NT2/D1 (cell line): ENCODE measurements at regions not wholly inside any gene's neighbourhood (a gene's known extent, or its start where the extent isn't known, plus 50 kb on each side); places are given as distances from the start of the nearest gene placed in this dataset.

ENCODE experiments used
- DNase-seq: peaks from one replicate; pipeline ENCODE4 v3.0.0-alpha.2; 2011; ENCODE audit warnings: low read depth, low spot score
- H3K27me3 ChIP-seq: 2 replicates; pipeline ENCODE4 v1.6.0; 2011; ENCODE audit warnings: mild to moderate bottlenecking; ENCODE audit not compliant: insufficient read length, insufficient read depth
- H3K36me3 ChIP-seq: 2 replicates; pipeline ENCODE4 v1.6.1; 2011; ENCODE audit warnings: mild to moderate bottlenecking, low read length, mixed read lengths; ENCODE audit not compliant: insufficient read depth, insufficient read length
- H3K4me1 ChIP-seq: 2 replicates; pipeline ENCODE4 v1.5.1; 2011; ENCODE audit not compliant: insufficient read depth, insufficient read length
- H3K4me3 ChIP-seq: 2 replicates; pipeline ENCODE4 v1.5.1; 2011; ENCODE audit warnings: low read depth; ENCODE audit not compliant: insufficient read length
- H3K9ac ChIP-seq: 2 replicates; pipeline ENCODE4 v1.6.0; 2011; ENCODE audit warnings: low read depth; ENCODE audit not compliant: insufficient read length
- H3K9me3 ChIP-seq: 2 replicates; pipeline ENCODE4 v1.5.1; 2011; ENCODE audit warnings: mild to moderate bottlenecking, low read length; ENCODE audit not compliant: insufficient read depth
- SUZ12 ChIP-seq: IDR thresholded peaks from 2 replicates; pipeline ENCODE4 v1.6.1; 2011; ENCODE audit not compliant: insufficient read length, insufficient read depth; ENCODE audit errors: extremely low read depth
- YY1 ChIP-seq: IDR thresholded peaks from 2 replicates; pipeline ENCODE4 v1.6.1; 2011; ENCODE audit not compliant: insufficient read length, insufficient read depth
- ZNF274 ChIP-seq: IDR thresholded peaks from 2 replicates; pipeline ENCODE4 v1.6.1; 2011; ENCODE audit warnings: mild to moderate bottlenecking, low read depth, low read length

DNA sequence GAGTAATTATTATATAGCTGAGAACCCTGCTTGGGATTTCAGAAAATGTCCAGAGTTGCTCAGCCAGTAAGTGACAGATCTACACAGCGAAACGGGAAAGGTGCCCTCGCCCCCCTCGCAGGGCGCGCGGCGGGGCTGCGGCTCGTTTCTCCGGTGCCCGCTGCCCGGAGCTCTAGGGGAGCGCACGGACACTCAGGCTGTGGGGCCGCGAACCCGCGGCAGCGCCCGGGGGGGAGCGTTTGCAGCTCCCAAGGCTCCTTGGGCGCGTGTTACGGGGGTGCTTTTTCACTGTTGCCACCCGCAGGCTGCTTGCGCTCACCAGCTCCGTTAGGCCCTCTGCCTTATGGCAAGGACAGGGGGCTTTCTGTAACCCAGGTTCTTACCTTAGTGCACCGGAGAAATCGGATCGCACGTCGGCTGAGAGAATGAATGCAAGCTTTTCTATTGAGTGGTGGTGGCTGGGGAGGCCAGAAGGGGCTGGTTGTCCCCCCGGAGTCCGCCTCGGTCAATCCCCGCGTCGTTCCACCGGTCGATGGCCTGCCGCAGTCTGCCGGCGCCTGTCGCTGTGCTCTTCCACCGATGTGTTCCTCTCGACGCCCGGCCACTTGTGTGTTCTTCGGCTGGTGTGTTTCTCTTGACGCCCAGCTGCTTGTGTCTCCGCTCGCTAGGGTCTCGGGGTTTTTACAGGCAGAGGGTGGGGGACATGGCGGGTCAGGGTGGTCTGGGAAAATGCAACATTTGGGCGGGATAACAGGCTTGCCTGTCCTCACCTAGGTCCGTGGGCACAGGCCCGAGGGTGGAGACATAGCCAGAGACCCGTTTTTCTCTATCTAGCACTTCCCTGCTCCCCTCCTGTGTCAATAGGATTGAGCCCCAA, 758.8 kb upstream of the DDX18 start:
- no peaks in the 10 kb centered on the region for H3K4me1 ChIP-seq
- H3K36me3 ChIP-seq, result no peaks in the 10 kb centered on the region
- H3K4me3 ChIP-seq, result no peak overlapping the region
- H3K9me3 ChIP-seq, result no peaks in the 10 kb centered on the region
- H3K9ac ChIP-seq, result no peak overlapping the region
- no peak for DNase-seq
- TF ChIP-seq YY1, result no peak
- TF ChIP-seq SUZ12, result no peak
- no peak for TF ChIP-seq ZNF274
- no peaks in the 10 kb centered on the region for H3K27me3 ChIP-seq

DNA sequence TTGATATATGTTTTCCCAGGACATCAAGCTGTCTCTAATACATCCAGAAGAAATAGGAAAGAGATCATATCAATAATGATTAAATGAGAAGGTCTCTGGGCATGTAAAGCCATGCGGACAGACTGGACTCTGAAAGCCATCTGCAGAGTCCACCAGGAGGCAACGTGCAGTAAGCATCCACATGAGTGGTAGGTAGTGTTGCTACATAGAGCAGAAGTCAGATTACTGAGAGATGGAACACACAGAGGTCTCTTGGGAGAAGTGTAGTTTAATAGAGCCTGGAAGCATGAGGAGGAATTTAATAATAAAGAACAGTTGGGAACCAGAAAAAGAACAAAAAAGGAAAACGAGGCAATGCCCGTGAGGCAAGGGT, 758.1 kb upstream of the DDX18 start:
- Histone ChIP-seq H3K9me3 (no peaks in the 10 kb centered on the region), H3K9ac (no peak overlapping the region), H3K4me3 (no peak overlapping the region), H3K4me1 (no peaks in the 10 kb centered on the region), H3K27me3 (no peaks in the 10 kb centered on the region), H3K36me3 (no peaks in the 10 kb centered on the region)
- no peak for DNase-seq
- TF ChIP-seq SUZ12 (no peak), ZNF274 (no peak), YY1 (no peak)

DNA sequence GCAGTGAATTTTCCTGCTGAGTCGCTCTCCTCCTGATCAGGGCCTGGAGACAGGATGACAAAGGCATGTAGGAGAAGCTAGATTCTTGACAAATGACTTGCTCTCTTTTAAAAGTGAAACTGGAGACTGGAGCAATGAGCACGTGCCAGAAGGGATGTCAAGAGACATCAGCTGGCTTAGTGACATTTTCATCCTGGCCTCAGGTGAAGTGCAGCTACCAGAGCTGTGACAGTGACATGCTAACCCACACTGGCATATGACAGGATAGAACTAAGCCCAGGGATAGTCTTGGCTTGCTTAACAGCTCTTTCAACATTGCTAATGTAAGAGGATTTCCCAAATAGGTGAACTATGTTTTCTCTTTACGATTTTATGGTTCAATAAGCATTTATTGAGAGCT, 757.5 kb upstream of the DDX18 start:
- no peaks in the 10 kb centered on the region for H3K9me3 ChIP-seq
- no peak for TF ChIP-seq ZNF274
- no peak for TF ChIP-seq SUZ12
- no peak for TF ChIP-seq YY1
- H3K27me3 ChIP-seq, result no peaks in the 10 kb centered on the region
- no peak for DNase-seq
- H3K4me3 ChIP-seq, result no peak overlapping the region
- no peaks in the 10 kb centered on the region for H3K36me3 ChIP-seq
- no peaks in the 10 kb centered on the region for H3K4me1 ChIP-seq
- no peak overlapping the region for H3K9ac ChIP-seq

DNA sequence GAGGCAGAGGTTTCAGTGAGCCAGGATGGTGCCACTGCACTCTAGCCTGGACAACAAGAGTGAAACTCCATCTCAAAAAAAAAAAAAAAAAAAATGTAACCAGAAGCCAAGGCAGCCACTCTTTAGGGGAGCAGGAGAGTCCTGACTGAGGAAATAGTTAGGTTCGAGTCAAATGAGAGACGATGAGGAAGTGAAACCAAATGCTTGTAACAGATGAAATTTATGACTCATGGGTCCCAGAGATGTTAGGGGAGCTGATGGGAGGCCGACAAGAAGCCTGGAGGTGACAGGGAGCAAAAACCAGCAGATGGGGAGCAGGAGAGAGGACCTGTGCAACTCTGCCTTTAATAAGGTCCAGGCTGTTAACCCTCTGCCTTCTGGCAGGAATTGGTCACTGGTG, 756.1 kb upstream of the DDX18 start:
- no peaks in the 10 kb centered on the region for H3K36me3 ChIP-seq
- H3K9me3 ChIP-seq, result no peaks in the 10 kb centered on the region
- H3K4me1 ChIP-seq, result no peaks in the 10 kb centered on the region
- H3K4me3 ChIP-seq, result no peak overlapping the region
- no peak overlapping the region for H3K9ac ChIP-seq
- TF ChIP-seq YY1 (no peak), ZNF274 (no peak), SUZ12 (no peak)
- no peaks in the 10 kb centered on the region for H3K27me3 ChIP-seq
- no peak for DNase-seq

DNA sequence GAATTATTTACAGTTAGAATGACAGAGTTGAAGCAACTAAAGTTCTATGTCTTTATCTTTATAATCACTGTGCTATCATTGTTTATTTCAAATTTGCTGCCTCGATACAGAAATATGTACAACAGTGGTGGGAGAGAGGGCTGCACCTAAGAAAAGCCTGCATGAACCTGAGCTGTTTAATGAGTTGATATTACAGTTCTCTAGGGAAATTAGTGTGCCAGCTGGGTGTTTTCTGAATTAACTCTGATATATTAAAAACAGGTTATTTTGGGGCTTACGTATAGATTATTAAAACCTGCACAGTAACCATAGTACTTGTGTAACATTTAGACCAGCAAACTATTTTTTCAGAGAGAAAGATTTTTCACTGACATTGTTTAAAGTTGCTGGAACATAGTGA, 750.5 kb upstream of the DDX18 start:
- TF ChIP-seq ZNF274 (no peak), YY1 (no peak), SUZ12 (no peak)
- Histone ChIP-seq H3K4me3 (no peak overlapping the region), H3K4me1 (no peaks in the 10 kb centered on the region)

DNA sequence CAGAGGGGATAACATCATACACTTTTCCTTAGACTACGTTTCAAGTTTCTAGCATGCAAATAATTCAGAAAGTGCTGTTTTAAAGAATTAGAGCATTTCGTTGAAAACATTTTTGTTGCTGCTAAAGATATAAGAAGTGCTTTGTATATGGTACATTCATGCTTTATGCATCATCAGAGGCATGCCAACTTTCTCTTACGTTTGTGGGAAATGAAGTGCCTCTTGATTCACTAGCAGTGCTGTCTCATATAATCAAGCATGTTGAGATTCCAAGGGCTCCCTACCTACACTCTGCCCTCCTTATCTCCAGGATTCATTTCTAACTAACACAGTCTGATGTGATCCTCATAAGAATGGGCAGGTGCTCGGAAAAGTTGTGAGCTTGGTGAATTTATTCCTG, 748.6 kb upstream of the DDX18 start:
- Histone ChIP-seq H3K4me1 (no peaks in the 10 kb centered on the region), H3K9ac (no peak overlapping the region), H3K27me3 (no peaks in the 10 kb centered on the region), H3K36me3 (no peaks in the 10 kb centered on the region), H3K4me3 (no peak overlapping the region), H3K9me3 (peaks cover 7% of the 10 kb centered on the region; the same call in 1 of the 2 replicates)
- no peak for TF ChIP-seq SUZ12
- no peak for TF ChIP-seq YY1
- no peak for TF ChIP-seq ZNF274
- DNase-seq, result no peak

More for the DNA sequence above, 750.5 kb upstream of the DDX18 start:
- Histone ChIP-seq H3K27me3 (no peaks in the 10 kb centered on the region), H3K36me3 (no peaks in the 10 kb centered on the region), H3K9me3 (no peaks in the 10 kb centered on the region), H3K9ac (no peak overlapping the region)
- no peak for DNase-seq

DNA sequence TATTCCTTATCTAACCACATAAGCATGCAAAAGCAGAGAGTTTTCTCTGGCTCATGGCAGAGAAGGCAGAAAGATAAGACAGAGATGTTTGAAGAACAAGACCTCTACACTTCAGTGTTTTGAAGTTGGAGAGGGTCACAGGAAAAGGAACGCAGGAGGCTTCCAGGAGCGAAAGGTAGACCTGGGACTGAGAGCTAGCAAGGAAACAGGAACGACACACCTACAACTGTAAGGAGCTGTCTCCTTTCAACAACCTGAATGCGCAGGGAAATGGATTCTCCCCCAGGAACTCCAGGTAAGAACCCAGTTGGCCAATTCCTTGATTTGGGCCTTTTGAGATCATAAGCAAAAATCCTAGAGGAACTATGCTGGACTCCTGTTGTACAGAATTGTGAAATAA, 746.6 kb upstream of the DDX18 start:
- Histone ChIP-seq H3K27me3 (no peaks in the 10 kb centered on the region), H3K4me3 (no peak overlapping the region), H3K9ac (no peak overlapping the region), H3K9me3 (peaks cover 27% of the 10 kb centered on the region), H3K4me1 (no peaks in the 10 kb centered on the region), H3K36me3 (no peaks in the 10 kb centered on the region)
- TF ChIP-seq ZNF274 (no peak), SUZ12 (no peak), YY1 (no peak)
- DNase-seq, result no peak
